Peyer's patch (tissue), 4 donors: ENCODE measurements at regions not wholly inside any gene's neighbourhood (a gene's known extent, or its start where the extent isn't known, plus 50 kb on each side); places are given as distances from the start of the nearest gene placed in this dataset.
"Not testable (repeated sequence)": the region's sequence is repeated elsewhere in the genome, so short reads cannot be mapped to it uniquely, and the experiment has no call there.

Experiments used
- DNase-seq, 3 donors: peaks; one replicate each; pipeline ENCODE4 v3.0.0-alpha.2; 2017 to 2019
- H3K27ac ChIP-seq, 4 donors: fragments of 200-600 bp; sonication (generic); one replicate each; pipeline ENCODE4 v1.5.1; 2016 to 2019
- H3K27me3 ChIP-seq, 2 donors: fragments of 200-600 bp; sonication (generic); one replicate each; pipeline ENCODE4 v1.5.1; 2019
- H3K36me3 ChIP-seq, 3 donors: fragments of 200-600 bp; sonication (generic); one replicate each; pipeline ENCODE4 v1.5.1; 2016 to 2019
- H3K4me1 ChIP-seq, 4 donors: fragments of 200-600 bp; sonication (generic); one replicate each; pipeline ENCODE4 v1.5.1; 2016 to 2019
- H3K4me3 ChIP-seq, 4 donors: fragments of 200-600 bp; sonication (generic); 1 replicate in 3 of 4; 2 replicates in 1 of 4; pipeline ENCODE4 v1.5.1; 2016 to 2019; ENCODE audit warnings: mild to moderate bottlenecking in 1 of 4
- H3K9me3 ChIP-seq, 4 donors: fragments of 200-600 bp; sonication (generic); one replicate each; pipeline ENCODE4 v1.5.1; 2016 to 2019; ENCODE audit warnings: mild to moderate bottlenecking in 1 of 4
- CTCF ChIP-seq, 6 experiments: fragments of 450-650 bp in 4 of 6; fragments of 200-600 bp in 2 of 6; sonication (generic) in 1 of 6; IDR thresholded peaks; one replicate each; pipeline ENCODE4 v1.5.1; 2017 to 2019; ENCODE audit warnings: antibody characterized with exemption in 6 of 6, mild to moderate bottlenecking in 3 of 6, moderate library complexity in 1 of 6
- POLR2A ChIP-seq, 2 donors: fragments of 450-650 bp; IDR thresholded peaks; one replicate each; pipeline ENCODE4 v1.5.1; 2017; ENCODE audit warnings: antibody characterized with exemption in 2 of 2, mild to moderate bottlenecking in 2 of 2, moderate library complexity in 2 of 2

- TF ChIP-seq POLR2A (IDR thresholded peaks at IDR 0.05) = no peak
- TF ChIP-seq CTCF (IDR thresholded peaks at IDR 0.05) = no peak
- H3K27ac ChIP-seq = no peak overlapping the region
- no peaks in the 10 kb centered on the region for H3K36me3 ChIP-seq
- no peaks in the 10 kb centered on the region for H3K4me1 ChIP-seq
- H3K4me3 ChIP-seq = no peak overlapping the region
- no peaks in the 10 kb centered on the region for H3K9me3 ChIP-seq
- no peak for DNase-seq
- no peaks in the 10 kb centered on the region for H3K27me3 ChIP-seq
Measured at GRCh38 chr6:11942185-11942864, 69.8 kb upstream of the HIVEP1 start.

- not testable (repeated sequence) for DNase-seq, H3K4me1 ChIP-seq, H3K27ac ChIP-seq, H3K27me3 ChIP-seq, H3K36me3 ChIP-seq, H3K9me3 ChIP-seq, H3K4me3 ChIP-seq
Measured at GRCh38 chr6:11940532-11941166, 71.5 kb upstream of the HIVEP1 start.

- DNase-seq = peak in 2 of 3 donors; percentile 57 to 61
- Histone ChIP-seq H3K4me1 (no peaks in the 10 kb centered on the region), H3K4me3 (peak overlapping the region in 1 of 4 donors; percentile 2), H3K27me3 (no peaks in the 10 kb centered on the region), H3K27ac (peak overlapping the region in 1 of 4 donors; percentile 28), H3K36me3 (no peaks in the 10 kb centered on the region), H3K9me3 (no peaks in the 10 kb centered on the region)
- no peak for TF ChIP-seq POLR2A (IDR thresholded peaks at IDR 0.05)
- TF ChIP-seq CTCF (IDR thresholded peaks at IDR 0.05) = no peak
Measured at GRCh38 chr6:11938285-11938890, 73.7 kb upstream of the HIVEP1 start.

- no peak overlapping the region for H3K4me3 ChIP-seq
- no peak for DNase-seq
- H3K4me1 ChIP-seq = no peaks in the 10 kb centered on the region
- no peaks in the 10 kb centered on the region for H3K9me3 ChIP-seq
- TF ChIP-seq CTCF (IDR thresholded peaks at IDR 0.05) (no peak), POLR2A (IDR thresholded peaks at IDR 0.05) (no peak)
- H3K27me3 ChIP-seq = no peaks in the 10 kb centered on the region
- H3K36me3 ChIP-seq = no peaks in the 10 kb centered on the region
- H3K27ac ChIP-seq = no peak overlapping the region
Measured at GRCh38 chr6:11934638-11935037, 77.5 kb upstream of the HIVEP1 start.

GRCh38 chr6:11932892-11933291 lies 79.2 kb upstream of the HIVEP1 start:
- not testable (repeated sequence) for H3K36me3 ChIP-seq, H3K4me3 ChIP-seq, H3K27me3 ChIP-seq, H3K4me1 ChIP-seq, H3K9me3 ChIP-seq, DNase-seq, H3K27ac ChIP-seq

DNA sequence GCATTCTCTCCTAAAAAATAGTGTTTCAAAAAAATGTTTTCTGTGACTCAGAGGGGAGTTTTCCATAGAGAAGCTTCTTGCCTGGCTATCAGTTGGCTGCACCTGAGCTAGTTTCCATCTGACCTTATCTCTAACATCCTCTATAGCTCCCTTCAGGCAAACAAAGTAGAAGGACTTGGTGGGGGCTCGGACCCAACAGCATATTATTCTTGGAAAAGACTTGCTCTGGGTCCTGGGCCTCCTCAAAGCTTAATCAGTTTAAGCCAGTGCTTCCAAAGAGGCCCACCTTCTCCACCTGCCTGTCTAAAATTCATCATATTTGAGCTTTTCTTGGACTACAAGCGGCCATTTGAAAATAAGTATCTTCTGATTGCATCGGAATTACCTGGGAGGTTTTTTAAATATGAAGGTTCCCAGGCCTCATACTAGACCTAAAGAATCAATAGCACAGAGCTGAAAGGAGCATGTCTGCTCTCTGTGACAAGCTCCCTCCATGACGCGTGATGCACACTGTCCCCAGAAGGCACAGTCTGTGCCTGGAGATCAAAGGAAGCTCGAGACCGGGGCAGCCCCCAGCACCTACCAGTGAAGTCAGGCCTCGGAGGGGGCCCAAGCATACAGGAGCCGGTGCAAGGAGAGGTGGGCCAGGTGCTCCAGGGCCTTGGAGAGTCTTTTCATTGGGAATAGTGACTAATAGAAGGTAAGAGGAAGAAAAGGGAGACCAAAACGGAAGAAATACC lies 80.6 kb upstream of the HIVEP1 start:
- no peaks in the 10 kb centered on the region for H3K9me3 ChIP-seq
- H3K27me3 ChIP-seq = no peaks in the 10 kb centered on the region
- H3K36me3 ChIP-seq = no peaks in the 10 kb centered on the region
- H3K4me1 ChIP-seq = no peaks in the 10 kb centered on the region
- H3K27ac ChIP-seq = no peak overlapping the region
- no peak overlapping the region for H3K4me3 ChIP-seq
- DNase-seq = no peak
- TF ChIP-seq CTCF (IDR thresholded peaks at IDR 0.05) (no peak), POLR2A (IDR thresholded peaks at IDR 0.05) (no peak)

DNA sequence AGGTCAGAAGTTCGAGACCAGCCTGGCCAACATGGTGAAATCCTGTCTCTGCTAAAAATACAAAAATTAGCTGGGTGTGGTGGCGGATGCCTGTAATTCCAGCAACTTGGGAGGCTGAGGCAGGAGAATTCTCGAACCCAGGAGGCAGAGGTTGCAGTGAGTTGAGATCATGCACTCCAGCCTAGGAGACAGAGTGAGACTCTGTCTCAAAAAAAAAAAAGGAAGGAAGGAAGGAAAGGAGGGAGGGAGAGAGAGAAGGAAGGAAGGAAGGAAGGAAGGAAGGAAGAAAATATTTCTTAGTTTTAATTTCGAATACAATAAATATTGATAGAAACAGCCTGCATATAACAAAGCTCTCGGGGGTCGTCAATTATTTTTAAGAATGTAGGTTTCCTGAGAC lies 81.3 kb upstream of the HIVEP1 start:
- H3K4me1 ChIP-seq, H3K9me3 ChIP-seq, H3K4me3 ChIP-seq, H3K27me3 ChIP-seq, H3K27ac ChIP-seq, DNase-seq, H3K36me3 ChIP-seq: not testable (repeated sequence)
